GM19239 (cell line): ENCODE measurements at regions not wholly inside any gene's neighbourhood (a gene's known extent, or its start where the extent isn't known, plus 50 kb on each side); places are given as distances from the start of the nearest gene placed in this dataset.

ENCODE experiments used
- DNase-seq: peaks from one replicate; pipeline ENCODE4 v3.0.0; 2011; ENCODE audit warnings: low spot score; ENCODE audit not compliant: insufficient read length
- FAIRE-seq: peaks from 2 replicates; lab custom pipeline; 2011; peaks lifted over from hg19 to GRCh38; lab: Jason Lieb, UNC

- FAIRE-seq (no peak), DNase-seq (no peak)
Measured at GRCh38 chr6:1203546-1203945, 108.4 kb upstream of the FOXQ1 start.

GRCh38 chr6:1202201-1202600 lies 109.7 kb upstream of the FOXQ1 start:
- DNase-seq, result no peak
- no peak for FAIRE-seq

GRCh38 chr6:1201547-1202200 lies 110.2 kb upstream of the FOXQ1 start:
- FAIRE-seq, result no peak

GRCh38 chr6:1200409-1201101 lies 111.3 kb upstream of the FOXQ1 start:
- FAIRE-seq (no peak), DNase-seq (no peak)

More at GRCh38 chr6:1201547-1202200, 110.2 kb upstream of the FOXQ1 start:
- no peak for DNase-seq

- no peak for FAIRE-seq
Measured at GRCh38 chr6:1200081-1200408, 111.9 kb upstream of the FOXQ1 start.

GRCh38 chr6:1197309-1197708 lies 114.6 kb upstream of the FOXQ1 start:
- no peak for FAIRE-seq
- DNase-seq, result no peak

More at GRCh38 chr6:1200081-1200408, 111.9 kb upstream of the FOXQ1 start:
- DNase-seq, result no peak

- no peak for DNase-seq
- FAIRE-seq, result no peak
Measured at GRCh38 chr6:1191141-1191630, 120.7 kb upstream of the FOXQ1 start.

- FAIRE-seq, result no peak
- DNase-seq, result no peak
Measured at GRCh38 chr6:1190366-1190765, 121.5 kb upstream of the FOXQ1 start.

- DNase-seq (no peak), FAIRE-seq (no peak)
Measured at GRCh38 chr6:1188199-1188598, 123.7 kb upstream of the FOXQ1 start.

- no peak for DNase-seq
- no peak for FAIRE-seq
Measured at GRCh38 chr6:1187293-1188131, 124.4 kb upstream of the FOXQ1 start.

GRCh38 chr6:1184318-1184717 lies 127.6 kb upstream of the FOXQ1 start:
- FAIRE-seq, result no peak
- no peak for DNase-seq

- FAIRE-seq (no peak), DNase-seq (no peak)
Measured at GRCh38 chr6:1182722-1183521, 129.0 kb upstream of the FOXQ1 start.

- FAIRE-seq (no peak), DNase-seq (no peak)
Measured at GRCh38 chr6:1181939-1182605, 129.8 kb upstream of the FOXQ1 start.

GRCh38 chr6:1179571-1180459 lies 132.1 kb upstream of the FOXQ1 start:
- FAIRE-seq, result no peak
- no peak for DNase-seq

- FAIRE-seq (no peak), DNase-seq (no peak)
Measured at GRCh38 chr6:1178590-1178989, 133.3 kb upstream of the FOXQ1 start.

- DNase-seq (no peak), FAIRE-seq (no peak)
Measured at GRCh38 chr6:1176567-1176966, 135.3 kb upstream of the FOXQ1 start.

GRCh38 chr6:1175877-1176276 lies 136.0 kb upstream of the FOXQ1 start:
- no peak for DNase-seq
- FAIRE-seq, result no peak

GRCh38 chr6:1170794-1171193 lies 141.1 kb upstream of the FOXQ1 start:
- DNase-seq (no peak), FAIRE-seq (no peak)

GRCh38 chr6:1164600-1164999 lies 147.3 kb upstream of the FOXQ1 start:
- DNase-seq (no peak), FAIRE-seq (no peak)
